Fibroblast of lung (primary cell): ENCODE measurements at regions not wholly inside any gene's neighbourhood (a gene's known extent, or its start where the extent isn't known, plus 50 kb on each side); places are given as distances from the start of the nearest gene placed in this dataset.

Experiments
- EZH2 ChIP-seq: IDR thresholded peaks from 2 replicates; pipeline ENCODE4 v1.5.1; 2012; ENCODE audit warnings: low read length, control low read depth, mild to moderate bottlenecking; ENCODE audit errors: missing control alignments
- TF ChIP-seq, protein P1 (sequence below), 2 donors: IDR thresholded peaks in 1 of 2; conservative IDR thresholded peaks in 1 of 2; 1 replicate in 1 of 2; 2 replicates in 1 of 2; pipeline ENCODE4 v1.5.1; 2011 to 2012; ENCODE audit warnings: low read length in 2 of 2, control low read depth in 1 of 2, inconsistent platforms in 1 of 2, low read depth in 1 of 2, mild to moderate bottlenecking in 1 of 2

- TF ChIP-seq, protein P1, sequence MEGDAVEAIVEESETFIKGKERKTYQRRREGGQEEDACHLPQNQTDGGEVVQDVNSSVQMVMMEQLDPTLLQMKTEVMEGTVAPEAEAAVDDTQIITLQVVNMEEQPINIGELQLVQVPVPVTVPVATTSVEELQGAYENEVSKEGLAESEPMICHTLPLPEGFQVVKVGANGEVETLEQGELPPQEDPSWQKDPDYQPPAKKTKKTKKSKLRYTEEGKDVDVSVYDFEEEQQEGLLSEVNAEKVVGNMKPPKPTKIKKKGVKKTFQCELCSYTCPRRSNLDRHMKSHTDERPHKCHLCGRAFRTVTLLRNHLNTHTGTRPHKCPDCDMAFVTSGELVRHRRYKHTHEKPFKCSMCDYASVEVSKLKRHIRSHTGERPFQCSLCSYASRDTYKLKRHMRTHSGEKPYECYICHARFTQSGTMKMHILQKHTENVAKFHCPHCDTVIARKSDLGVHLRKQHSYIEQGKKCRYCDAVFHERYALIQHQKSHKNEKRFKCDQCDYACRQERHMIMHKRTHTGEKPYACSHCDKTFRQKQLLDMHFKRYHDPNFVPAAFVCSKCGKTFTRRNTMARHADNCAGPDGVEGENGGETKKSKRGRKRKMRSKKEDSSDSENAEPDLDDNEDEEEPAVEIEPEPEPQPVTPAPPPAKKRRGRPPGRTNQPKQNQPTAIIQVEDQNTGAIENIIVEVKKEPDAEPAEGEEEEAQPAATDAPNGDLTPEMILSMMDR (conservative IDR thresholded peaks at IDR 0.05 in 1 of 2, IDR thresholded peaks at IDR 0.05 in 1 of 2; ENCODE audit: low read depth in 1 of 2, low read length in 2 of 2), result no peak
- no peak for TF ChIP-seq EZH2
Measured at GRCh38 chr9:91161465-91162300, 200.0 kb downstream of the AUH start.
